HG03575 (cell line): ENCODE measurements at regions not wholly inside any gene's neighbourhood (a gene's known extent, or its start where the extent isn't known, plus 50 kb on each side); places are given as distances from the start of the nearest gene placed in this dataset.

ENCODE experiments used
- ATAC-seq: cut with Tn5 transposase; IDR thresholded peaks from one replicate; pipeline ENCODE4 v1.9.1; 2021; ENCODE audit not compliant: unreplicated experiment, insufficient number of reproducible peaks, low FRiP score; ENCODE audit errors: extremely low read depth

- ATAC-seq: no peak
Measured at GRCh38 chr12:91326058-91327027, 143.7 kb upstream of the DCN start.

- no peak for ATAC-seq
Measured at GRCh38 chr12:91320999-91321398, 138.4 kb upstream of the DCN start.

GRCh38 chr12:91319071-91319760 lies 136.6 kb upstream of the DCN start:
- no peak for ATAC-seq

- ATAC-seq: no peak
Measured at GRCh38 chr12:91317306-91317705, 134.7 kb upstream of the DCN start.

- no peak for ATAC-seq
Measured at GRCh38 chr12:91316907-91317269, 134.3 kb upstream of the DCN start.

GRCh38 chr12:91316161-91316906 lies 133.7 kb upstream of the DCN start:
- no peak for ATAC-seq

GRCh38 chr12:91311081-91311480 lies 128.5 kb upstream of the DCN start:
- ATAC-seq: no peak

GRCh38 chr12:91309450-91309849 lies 126.8 kb upstream of the DCN start:
- ATAC-seq: no peak

GRCh38 chr12:91307957-91308670 lies 125.5 kb upstream of the DCN start:
- ATAC-seq: no peak

- no peak for ATAC-seq
Measured at GRCh38 chr12:91290354-91290753, 107.7 kb upstream of the DCN start.

- ATAC-seq: no peak
Measured at GRCh38 chr12:91289906-91290305, 107.3 kb upstream of the DCN start.

- no peak for ATAC-seq
Measured at GRCh38 chr12:91289072-91289471, 106.5 kb upstream of the DCN start.

- ATAC-seq: no peak
Measured at GRCh38 chr12:91287753-91288152, 105.1 kb upstream of the DCN start.

GRCh38 chr12:91278126-91278525 lies 95.5 kb upstream of the DCN start:
- no peak for ATAC-seq

- no peak for ATAC-seq
Measured at GRCh38 chr12:91276509-91276908, 93.9 kb upstream of the DCN start.

GRCh38 chr12:91275321-91275720 lies 92.7 kb upstream of the DCN start:
- no peak for ATAC-seq

- ATAC-seq: no peak
Measured at GRCh38 chr12:91274916-91275315, 92.3 kb upstream of the DCN start.

GRCh38 chr12:91273560-91273959 lies 90.9 kb upstream of the DCN start:
- no peak for ATAC-seq

GRCh38 chr12:91272461-91273063 lies 89.9 kb upstream of the DCN start:
- no peak for ATAC-seq
